Astrocyte (in vitro differentiated cells and primary cell): ENCODE measurements at regions not wholly inside any gene's neighbourhood (a gene's known extent, or its start where the extent isn't known, plus 50 kb on each side); places are given as distances from the start of the nearest gene placed in this dataset.
"Not testable (repeated sequence)": the region's sequence is repeated elsewhere in the genome, so short reads cannot be mapped to it uniquely, and the experiment has no call there.

Experiments used
- DNase-seq: peaks from one replicate; pipeline ENCODE4 v3.0.0-alpha.2; 2010; ENCODE audit warnings: low read depth
- FAIRE-seq: peaks from 2 replicates; lab custom pipeline; 2011; peaks lifted over from hg19 to GRCh38; lab: Jason Lieb, UNC
- H2AFZ ChIP-seq: 2 replicates; pipeline ENCODE4 v1.6.0; 2012; ENCODE audit warnings: low read depth, low read length, inconsistent platforms
- H3K27ac ChIP-seq: 2 replicates; pipeline ENCODE4 v1.5.1; 2011; ENCODE audit warnings: low read depth, low read length, inconsistent platforms
- H3K27me3 ChIP-seq: 2 replicates; pipeline ENCODE4 v1.6.0; 2011; ENCODE audit warnings: low read length, inconsistent platforms; ENCODE audit not compliant: insufficient read depth
- H3K36me3 ChIP-seq: 2 replicates; pipeline ENCODE4 v1.5.1; 2011; ENCODE audit warnings: low read length, inconsistent platforms; ENCODE audit not compliant: insufficient read depth
- H3K4me1 ChIP-seq: 2 replicates; pipeline ENCODE4 v1.5.1; 2011; ENCODE audit warnings: low read length, inconsistent platforms; ENCODE audit not compliant: insufficient read depth
- H3K4me2 ChIP-seq: 2 replicates; pipeline ENCODE4 v1.6.0; 2012; ENCODE audit warnings: low read length, inconsistent platforms
- H3K4me3 ChIP-seq: 2 replicates; pipeline ENCODE4 v1.5.1; 2011; ENCODE audit warnings: low read depth, mild to moderate bottlenecking, low read length, inconsistent platforms; ENCODE audit not compliant: insufficient read depth
- H3K79me2 ChIP-seq: 2 replicates; pipeline ENCODE4 v1.6.0; 2012; ENCODE audit warnings: mild to moderate bottlenecking, low read length, inconsistent platforms; ENCODE audit not compliant: insufficient read depth
- H3K9ac ChIP-seq: 2 replicates; pipeline ENCODE4 v1.6.0; 2012; ENCODE audit warnings: mild to moderate bottlenecking, low read length, inconsistent platforms
- H3K9me3 ChIP-seq: 2 replicates; pipeline ENCODE4 v1.5.1; 2012; ENCODE audit warnings: low read depth, mild to moderate bottlenecking, low read length, inconsistent platforms; ENCODE audit not compliant: insufficient read depth
- H4K20me1 ChIP-seq: 2 replicates; pipeline ENCODE4 v1.6.0; 2012; ENCODE audit warnings: low read length, inconsistent platforms; ENCODE audit not compliant: insufficient read depth
- H3K27ac Mint-ChIP-seq: one replicate; pipeline ENCODE4 v1.8.0; 2021; ENCODE audit warnings: mild to moderate bottlenecking, mixed read lengths; ENCODE audit not compliant: unreplicated experiment
- H3K27me3 Mint-ChIP-seq: one replicate; pipeline ENCODE4 v1.8.0; 2021; ENCODE audit warnings: low read depth, mixed read lengths; ENCODE audit not compliant: unreplicated experiment
- H3K36me3 Mint-ChIP-seq: one replicate; pipeline ENCODE4 v1.8.0; 2021; ENCODE audit warnings: low read depth, mixed read lengths; ENCODE audit not compliant: unreplicated experiment
- H3K4me1 Mint-ChIP-seq: one replicate; pipeline ENCODE4 v1.8.0; 2021; ENCODE audit warnings: low read depth, mixed read lengths; ENCODE audit not compliant: unreplicated experiment
- H3K4me3 Mint-ChIP-seq: one replicate; pipeline ENCODE4 v1.8.0; 2021; ENCODE audit warnings: mild to moderate bottlenecking, moderate library complexity, mixed read lengths; ENCODE audit not compliant: unreplicated experiment
- H3K9me3 Mint-ChIP-seq: one replicate; pipeline ENCODE4 v1.8.0; 2021; ENCODE audit warnings: mild to moderate bottlenecking, mixed read lengths; ENCODE audit not compliant: unreplicated experiment
- CTCF ChIP-seq: IDR thresholded peaks from 2 replicates; pipeline ENCODE4 v1.5.1; 2011; ENCODE audit warnings: low read depth, mild to moderate bottlenecking, inconsistent platforms, low read length, moderate library complexity; ENCODE audit not compliant: insufficient read depth
- EZH2 ChIP-seq: IDR thresholded peaks from 2 replicates; pipeline ENCODE4 v1.6.1; 2012; ENCODE audit warnings: mild to moderate bottlenecking, low read length, inconsistent platforms; ENCODE audit not compliant: insufficient read depth

GRCh38 chr16:60771138-60771537, 1265.1 kb downstream of the CDH8 start:
- Histone ChIP-seq H3K4me3 (no peak overlapping the region), H3K79me2 (no peaks in the 10 kb centered on the region), H3K4me1 (no peaks in the 10 kb centered on the region), H4K20me1 (no peaks in the 10 kb centered on the region), H3K36me3 (no peaks in the 10 kb centered on the region), H2AFZ (no peak overlapping the region), H3K27me3 (no peaks in the 10 kb centered on the region), H3K4me2 (no peak overlapping the region), H3K9me3 (no peaks in the 10 kb centered on the region), H3K27ac (no peak overlapping the region), H3K9ac (no peak overlapping the region)
- DNase-seq = no peak
- H3K9me3 Mint-ChIP-seq = peaks cover 16% of the 10 kb centered on the region
- no peaks in the 10 kb centered on the region for H3K27me3 Mint-ChIP-seq
- H3K4me1 Mint-ChIP-seq = no peaks in the 10 kb centered on the region
- no peak for FAIRE-seq
- peaks cover 2% of the 10 kb centered on the region for H3K36me3 Mint-ChIP-seq
- H3K4me3 Mint-ChIP-seq = no peak overlapping the region
- TF ChIP-seq CTCF = no peak
- H3K27ac Mint-ChIP-seq = no peak overlapping the region

DNA sequence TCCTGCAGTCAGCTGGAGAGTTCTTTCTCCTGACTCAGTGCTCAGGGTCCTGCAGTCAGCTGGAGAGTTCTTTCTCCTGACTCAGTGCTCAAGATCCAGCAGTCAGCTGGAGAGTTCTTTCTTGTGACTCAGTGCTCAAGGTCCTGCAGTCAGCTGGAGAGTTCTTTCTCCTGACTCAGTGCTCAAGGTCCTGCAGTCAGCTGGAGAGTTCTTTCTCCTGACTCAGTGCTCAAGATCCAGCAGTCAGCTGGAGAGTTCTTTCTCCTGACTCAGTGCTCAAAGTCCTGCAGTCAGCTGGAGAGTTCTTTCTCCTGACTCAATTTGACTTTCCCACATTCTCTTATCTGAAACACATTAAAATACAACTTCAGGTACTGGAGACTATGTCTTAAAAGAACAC, 1265.9 kb downstream of the CDH8 start:
- not testable (repeated sequence) for H3K4me2 ChIP-seq, H3K4me1 ChIP-seq, H3K27ac Mint-ChIP-seq, H3K4me3 Mint-ChIP-seq, H4K20me1 ChIP-seq, H3K27me3 ChIP-seq, H3K27ac ChIP-seq, H3K9me3 ChIP-seq, H3K9ac ChIP-seq, H3K4me1 Mint-ChIP-seq, H3K27me3 Mint-ChIP-seq, H3K36me3 Mint-ChIP-seq, H3K79me2 ChIP-seq, H3K36me3 ChIP-seq, FAIRE-seq, H3K4me3 ChIP-seq, H2AFZ ChIP-seq
- peak; percentile 57 for DNase-seq
- peaks cover 16% of the 10 kb centered on the region for H3K9me3 Mint-ChIP-seq

DNA sequence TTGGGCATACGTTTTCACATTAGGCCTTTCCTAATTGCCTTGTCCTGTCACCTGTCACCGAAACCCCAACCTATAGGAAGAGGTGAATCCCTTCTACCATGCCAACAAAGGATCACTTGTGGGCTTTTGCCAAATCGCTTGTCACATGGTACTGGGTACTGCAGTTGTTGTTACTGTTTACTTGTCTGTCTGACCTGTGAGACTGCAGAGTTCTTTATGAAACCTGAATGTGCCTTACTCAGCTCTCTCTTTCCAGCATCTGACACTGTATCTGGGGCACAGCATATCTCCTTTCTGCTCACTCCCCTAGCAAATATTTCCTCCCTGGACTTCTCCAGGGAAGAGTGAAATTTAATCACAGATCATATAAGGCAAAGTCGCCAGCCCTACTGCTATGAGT, 1272.4 kb downstream of the CDH8 start:
- no peaks in the 10 kb centered on the region for H3K27me3 ChIP-seq
- no peak overlapping the region for H3K27ac Mint-ChIP-seq
- H3K4me3 ChIP-seq = no peak overlapping the region
- H3K36me3 ChIP-seq = no peaks in the 10 kb centered on the region
- H3K79me2 ChIP-seq = no peaks in the 10 kb centered on the region
- peaks cover 3% of the 10 kb centered on the region for H3K4me1 Mint-ChIP-seq
- H3K9ac ChIP-seq = no peak overlapping the region
- H3K4me2 ChIP-seq = no peak overlapping the region
- H3K36me3 Mint-ChIP-seq = no peaks in the 10 kb centered on the region
- H2AFZ ChIP-seq = no peak overlapping the region
- no peaks in the 10 kb centered on the region for H3K4me1 ChIP-seq
- H3K9me3 ChIP-seq = no peaks in the 10 kb centered on the region
- DNase-seq = no peak
- no peaks in the 10 kb centered on the region for H3K9me3 Mint-ChIP-seq
- no peaks in the 10 kb centered on the region for H4K20me1 ChIP-seq
- no peaks in the 10 kb centered on the region for H3K27me3 Mint-ChIP-seq
- no peak overlapping the region for H3K4me3 Mint-ChIP-seq
- no peak overlapping the region for H3K27ac ChIP-seq
- TF ChIP-seq EZH2 (no peak), CTCF (no peak)
- no peak for FAIRE-seq
